Suprapubic skin (tissue), 4 donors: ENCODE measurements at regions not wholly inside any gene's neighbourhood (a gene's known extent, or its start where the extent isn't known, plus 50 kb on each side); places are given as distances from the start of the nearest gene placed in this dataset.

Experiments used
- DNase-seq, 2 donors: peaks; one replicate each; pipeline ENCODE4 v3.0.0-alpha.2; 2019; ENCODE audit warnings: low spot score in 2 of 2
- H3K27ac ChIP-seq: fragments of 200-600 bp; sonication (generic); one replicate; pipeline ENCODE4 v1.5.1; 2019
- H3K27me3 ChIP-seq: fragments of 200-600 bp; sonication (generic); one replicate; pipeline ENCODE4 v1.5.1; 2019
- H3K36me3 ChIP-seq: fragments of 200-600 bp; sonication (generic); one replicate; pipeline ENCODE4 v1.5.1; 2019
- H3K4me1 ChIP-seq: fragments of 200-600 bp; sonication (generic); one replicate; pipeline ENCODE4 v1.5.1; 2019
- H3K4me3 ChIP-seq: fragments of 200-600 bp; sonication (generic); one replicate; pipeline ENCODE4 v1.5.1; 2019; ENCODE audit warnings: mild to moderate bottlenecking
- H3K9me3 ChIP-seq: fragments of 200-600 bp; sonication (generic); one replicate; pipeline ENCODE4 v1.5.1; 2019
- EP300 ChIP-seq: sonication (generic); formaldehyde crosslinking; IDR thresholded peaks from one replicate; pipeline ENCODE4 v1.6.1; 2017; ENCODE audit warnings: antibody characterized with exemption
- POLR2A ChIP-seq, 2 donors: fragments of 450-650 bp; IDR thresholded peaks; one replicate each; pipeline ENCODE4 v1.6.1; 2017; ENCODE audit warnings: antibody characterized with exemption in 2 of 2, mild to moderate bottlenecking in 2 of 2, moderate library complexity in 2 of 2
- POLR2AphosphoS5 ChIP-seq, 3 donors: sonication (generic); formaldehyde crosslinking; IDR thresholded peaks; one replicate each; pipeline ENCODE4 v1.6.1; 2017; ENCODE audit warnings: antibody characterized with exemption in 3 of 3
- WGBS: methylation state at CpG from one replicate; pipeline ENCODE4 v1.1.5; 2018; 5-methylcytosine and 5-hydroxymethylcytosine counted together
- TF ChIP-seq, protein P1 (sequence below), 2 donors: fragments of 200-600 bp in 1 of 2; fragments of 450-650 bp in 1 of 2; sonication (generic) in 1 of 2; IDR thresholded peaks; one replicate each; pipeline ENCODE4 v1.5.1; 2016 to 2019; ENCODE audit warnings: antibody characterized with exemption in 2 of 2, mild to moderate bottlenecking in 1 of 2, moderate library complexity in 1 of 2

DNA sequence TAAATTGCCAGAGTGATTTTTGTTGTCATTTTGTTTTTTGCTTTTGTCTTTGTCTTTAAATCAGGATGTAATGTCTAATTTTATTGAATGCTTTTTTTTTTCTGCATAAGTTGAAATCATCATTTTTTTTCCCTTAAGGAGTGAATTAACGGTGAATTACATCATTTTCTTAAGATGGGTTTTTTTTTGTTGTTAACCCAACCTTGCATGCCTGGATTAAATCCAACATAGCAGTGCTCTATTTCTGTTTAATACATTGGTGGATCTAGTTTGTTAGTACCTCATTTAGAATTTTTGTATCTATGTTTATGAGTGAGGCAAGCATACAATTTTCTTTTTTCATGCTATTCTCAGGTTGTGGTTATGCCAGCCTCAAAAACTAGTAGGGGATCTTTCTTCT, 186.4 kb upstream of the TMC3 start:
- TF ChIP-seq, protein P1, sequence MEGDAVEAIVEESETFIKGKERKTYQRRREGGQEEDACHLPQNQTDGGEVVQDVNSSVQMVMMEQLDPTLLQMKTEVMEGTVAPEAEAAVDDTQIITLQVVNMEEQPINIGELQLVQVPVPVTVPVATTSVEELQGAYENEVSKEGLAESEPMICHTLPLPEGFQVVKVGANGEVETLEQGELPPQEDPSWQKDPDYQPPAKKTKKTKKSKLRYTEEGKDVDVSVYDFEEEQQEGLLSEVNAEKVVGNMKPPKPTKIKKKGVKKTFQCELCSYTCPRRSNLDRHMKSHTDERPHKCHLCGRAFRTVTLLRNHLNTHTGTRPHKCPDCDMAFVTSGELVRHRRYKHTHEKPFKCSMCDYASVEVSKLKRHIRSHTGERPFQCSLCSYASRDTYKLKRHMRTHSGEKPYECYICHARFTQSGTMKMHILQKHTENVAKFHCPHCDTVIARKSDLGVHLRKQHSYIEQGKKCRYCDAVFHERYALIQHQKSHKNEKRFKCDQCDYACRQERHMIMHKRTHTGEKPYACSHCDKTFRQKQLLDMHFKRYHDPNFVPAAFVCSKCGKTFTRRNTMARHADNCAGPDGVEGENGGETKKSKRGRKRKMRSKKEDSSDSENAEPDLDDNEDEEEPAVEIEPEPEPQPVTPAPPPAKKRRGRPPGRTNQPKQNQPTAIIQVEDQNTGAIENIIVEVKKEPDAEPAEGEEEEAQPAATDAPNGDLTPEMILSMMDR (IDR thresholded peaks at IDR 0.05): no peak
- no peak for TF ChIP-seq POLR2AphosphoS5 (IDR thresholded peaks at IDR 0.05)
- TF ChIP-seq EP300: no peak
- H3K4me3 ChIP-seq: no peak overlapping the region
- WGBS: 64% methylated on average over 1 of the region's 1 CpG
- H3K27me3 ChIP-seq: no peaks in the 10 kb centered on the region
- no peak overlapping the region for H3K27ac ChIP-seq
- DNase-seq: no peak
- H3K4me1 ChIP-seq: no peaks in the 10 kb centered on the region
- H3K36me3 ChIP-seq: no peaks in the 10 kb centered on the region
- H3K9me3 ChIP-seq: no peaks in the 10 kb centered on the region

DNA sequence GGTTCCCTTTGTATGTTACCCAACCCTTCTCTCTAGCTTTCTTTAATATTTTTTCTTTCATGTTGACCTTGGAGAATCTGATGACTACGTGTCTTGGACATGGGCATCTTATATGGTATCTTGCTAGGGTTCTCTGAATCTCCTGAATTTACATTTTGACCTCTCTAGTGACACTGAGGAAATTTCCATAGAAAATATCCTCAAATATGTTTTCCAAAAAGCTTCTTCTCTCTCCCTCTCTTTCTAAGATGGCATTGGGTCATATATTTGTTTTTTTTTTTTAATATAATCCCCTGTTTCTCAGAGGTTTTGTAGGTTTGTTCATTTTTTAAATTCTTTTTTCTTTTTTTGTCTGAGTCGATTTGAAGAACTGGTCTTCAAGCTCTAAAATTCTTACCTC, 184.0 kb upstream of the TMC3 start:
- Histone ChIP-seq H3K4me1 (no peaks in the 10 kb centered on the region), H3K27ac (no peak overlapping the region), H3K27me3 (no peaks in the 10 kb centered on the region), H3K9me3 (no peaks in the 10 kb centered on the region), H3K4me3 (no peak overlapping the region), H3K36me3 (no peaks in the 10 kb centered on the region)
- TF ChIP-seq POLR2A (IDR thresholded peaks at IDR 0.05) (no peak), EP300 (no peak), POLR2AphosphoS5 (IDR thresholded peaks at IDR 0.05) (no peak)
- TF ChIP-seq, protein P1 (IDR thresholded peaks at IDR 0.05): no peak
- WGBS: 84% methylated on average over 2 of the region's 2 CpGs
- no peak for DNase-seq

DNA sequence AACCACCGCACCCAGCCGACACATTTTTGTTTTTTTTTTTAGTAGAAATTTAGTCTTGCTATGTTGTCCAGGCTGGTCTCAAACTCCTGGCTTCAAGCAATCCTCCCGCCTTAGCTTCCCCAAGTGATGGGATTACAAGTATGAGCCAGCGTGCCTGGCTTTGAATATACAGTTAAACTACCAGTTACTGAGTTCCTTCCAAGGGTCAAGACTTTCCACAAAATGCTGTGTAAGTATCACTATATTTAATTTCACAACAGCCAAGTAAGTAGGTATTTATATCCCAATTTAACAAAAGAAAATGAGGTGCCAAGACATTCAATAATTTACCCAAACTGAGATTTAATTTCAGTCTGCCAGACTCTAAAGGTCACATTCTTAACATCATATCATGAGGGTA, 181.3 kb upstream of the TMC3 start:
- TF ChIP-seq, protein P1 (IDR thresholded peaks at IDR 0.05): no peak
- TF ChIP-seq POLR2AphosphoS5 (IDR thresholded peaks at IDR 0.05): no peak
- no peak for TF ChIP-seq EP300
- no peak for TF ChIP-seq POLR2A (IDR thresholded peaks at IDR 0.05)
- Histone ChIP-seq H3K27ac (no peak overlapping the region), H3K36me3 (no peaks in the 10 kb centered on the region), H3K9me3 (no peaks in the 10 kb centered on the region), H3K27me3 (no peaks in the 10 kb centered on the region), H3K4me1 (no peaks in the 10 kb centered on the region), H3K4me3 (no peak overlapping the region)
- WGBS: 97% methylated on average over 4 of the region's 4 CpGs
- DNase-seq: no peak

DNA sequence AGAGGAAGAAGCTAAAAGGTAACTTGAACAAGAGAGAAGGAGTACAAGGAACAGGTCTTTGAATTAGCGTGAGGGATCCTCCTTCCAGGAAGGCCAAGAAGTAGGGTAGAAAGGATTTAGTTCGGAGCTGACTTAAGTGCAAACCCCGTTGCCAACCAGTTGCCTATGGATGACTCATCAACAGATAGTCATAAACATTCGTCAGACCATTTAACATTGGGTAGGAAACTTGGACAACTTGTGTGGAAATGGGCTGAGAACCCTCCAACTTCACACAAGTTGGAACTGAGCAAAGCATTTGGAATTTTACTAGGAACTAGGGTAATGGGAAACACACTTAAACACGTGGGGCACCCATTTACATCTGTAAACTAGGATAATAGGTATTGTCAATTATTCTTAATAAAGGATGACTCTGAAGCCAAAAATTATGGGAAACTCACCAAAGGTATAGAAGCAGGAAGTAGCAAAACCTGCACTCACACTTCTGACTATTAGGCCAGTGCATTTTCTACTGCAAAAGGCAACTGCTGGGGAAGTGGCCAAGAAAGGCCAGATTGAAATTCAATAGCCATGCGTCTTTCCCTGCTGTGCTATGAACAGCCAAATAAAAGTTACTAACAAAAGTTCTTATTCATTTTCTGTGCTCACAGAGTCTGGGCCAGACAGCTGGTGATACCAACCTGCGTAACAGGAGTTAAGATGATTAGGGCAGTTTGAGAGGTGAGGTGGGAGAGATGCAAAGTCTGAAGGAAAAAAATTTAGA, 174.5 kb upstream of the TMC3 start:
- Histone ChIP-seq H3K4me1 (no peaks in the 10 kb centered on the region), H3K27ac (no peak overlapping the region), H3K27me3 (no peaks in the 10 kb centered on the region), H3K36me3 (no peaks in the 10 kb centered on the region), H3K9me3 (no peaks in the 10 kb centered on the region), H3K4me3 (no peak overlapping the region)
- DNase-seq: no peak
- no peak for TF ChIP-seq POLR2A (IDR thresholded peaks at IDR 0.05)
- WGBS: 63% methylated on average over 7 of the region's 7 CpGs

DNA sequence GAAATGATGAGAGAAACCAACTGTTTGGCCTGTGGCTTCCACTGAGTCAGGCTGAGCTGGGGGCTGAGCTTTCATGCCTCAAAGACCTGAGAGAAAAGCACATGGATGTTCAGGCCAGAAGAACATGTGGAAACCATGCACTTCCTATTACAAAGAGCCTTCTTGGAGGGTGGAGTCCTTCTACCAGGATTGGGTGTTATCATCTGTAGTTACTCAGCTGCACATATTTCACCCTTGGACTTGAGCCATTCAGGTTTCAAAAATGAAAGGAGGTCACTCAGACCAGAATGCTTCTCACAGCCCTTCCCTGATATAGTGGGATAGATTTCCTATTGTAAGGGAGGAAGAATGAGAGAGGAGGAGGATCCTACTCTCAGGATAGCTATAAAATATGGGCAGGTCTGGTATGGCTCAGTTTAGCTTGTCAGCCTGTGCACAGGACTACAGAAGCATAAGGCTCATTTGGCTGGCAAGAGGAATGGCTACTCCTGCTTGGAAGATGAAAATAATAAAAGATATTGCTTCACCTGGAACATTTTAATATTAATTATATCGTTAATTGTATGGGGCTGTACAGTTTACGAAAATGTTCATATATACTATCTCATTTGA, 173.6 kb upstream of the TMC3 start:
- Histone ChIP-seq H3K36me3 (no peaks in the 10 kb centered on the region), H3K4me3 (no peak overlapping the region), H3K4me1 (no peaks in the 10 kb centered on the region), H3K9me3 (no peaks in the 10 kb centered on the region), H3K27ac (no peak overlapping the region), H3K27me3 (no peaks in the 10 kb centered on the region)
- TF ChIP-seq, protein P1 (IDR thresholded peaks at IDR 0.05): no peak
- TF ChIP-seq POLR2A (IDR thresholded peaks at IDR 0.05) (no peak), EP300 (no peak), POLR2AphosphoS5 (IDR thresholded peaks at IDR 0.05) (no peak)
- DNase-seq: no peak
- 85% methylated on average over 2 of the region's 2 CpGs for WGBS
